ENCODE measurements at regions not wholly inside any gene's neighbourhood (a gene's known extent, or its start where the extent isn't known, plus 50 kb on each side); places are given as distances from the start of the nearest gene placed in this dataset.

GRCh38 chr2:236882074-236882473 lies 203.6 kb upstream of the COPS8 start:
- DNase-seq, result no peak

DNA sequence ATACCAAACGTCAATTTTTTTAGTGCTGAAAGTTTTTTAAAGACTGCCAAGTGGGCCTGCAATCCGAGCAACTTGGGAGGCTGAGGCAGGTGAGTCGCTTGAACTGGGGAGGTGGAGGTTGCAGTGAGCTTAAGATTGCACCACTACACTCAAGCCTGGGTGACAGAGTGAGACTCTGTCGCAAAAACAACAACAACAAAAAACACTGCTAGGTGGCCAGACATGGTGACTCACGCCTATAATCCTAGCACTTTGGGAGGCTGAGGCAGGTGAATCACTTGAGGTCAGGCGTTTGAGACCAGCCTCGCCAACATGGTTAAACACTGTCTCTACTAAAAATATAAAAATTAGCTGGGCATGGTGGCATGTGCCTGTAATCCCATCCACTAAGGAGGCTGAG lies 202.8 kb upstream of the COPS8 start:
- DNase-seq, result no peak

GRCh38 chr2:236883819-236884218 lies 201.9 kb upstream of the COPS8 start:
- DNase-seq, result no peak

GRCh38 chr2:236884569-236885175 lies 201.0 kb upstream of the COPS8 start:
- no peak for DNase-seq

- DNase-seq, result no peak
Observed at GRCh38 chr2:236886456-236886855, 199.2 kb upstream of the COPS8 start.

DNA sequence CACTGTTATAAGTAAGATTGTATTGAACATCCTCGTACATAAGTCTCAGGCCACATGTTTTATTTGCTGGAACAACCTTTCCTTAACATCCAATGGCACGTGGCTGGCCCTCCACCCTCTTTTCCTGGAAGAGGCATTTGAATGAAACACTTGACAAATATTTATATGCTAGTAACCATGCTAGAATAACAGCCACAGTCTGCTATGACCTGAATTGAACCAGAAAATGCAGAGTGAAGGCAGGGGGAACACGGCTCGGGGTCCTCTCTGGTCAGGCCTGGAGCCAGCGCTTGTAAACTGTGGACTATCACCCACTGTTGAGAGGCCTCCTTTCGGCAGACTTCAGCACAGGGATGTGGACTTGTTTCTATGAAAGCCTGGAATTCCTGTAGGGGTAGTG lies 198.2 kb upstream of the COPS8 start:
- no peak for DNase-seq

DNA sequence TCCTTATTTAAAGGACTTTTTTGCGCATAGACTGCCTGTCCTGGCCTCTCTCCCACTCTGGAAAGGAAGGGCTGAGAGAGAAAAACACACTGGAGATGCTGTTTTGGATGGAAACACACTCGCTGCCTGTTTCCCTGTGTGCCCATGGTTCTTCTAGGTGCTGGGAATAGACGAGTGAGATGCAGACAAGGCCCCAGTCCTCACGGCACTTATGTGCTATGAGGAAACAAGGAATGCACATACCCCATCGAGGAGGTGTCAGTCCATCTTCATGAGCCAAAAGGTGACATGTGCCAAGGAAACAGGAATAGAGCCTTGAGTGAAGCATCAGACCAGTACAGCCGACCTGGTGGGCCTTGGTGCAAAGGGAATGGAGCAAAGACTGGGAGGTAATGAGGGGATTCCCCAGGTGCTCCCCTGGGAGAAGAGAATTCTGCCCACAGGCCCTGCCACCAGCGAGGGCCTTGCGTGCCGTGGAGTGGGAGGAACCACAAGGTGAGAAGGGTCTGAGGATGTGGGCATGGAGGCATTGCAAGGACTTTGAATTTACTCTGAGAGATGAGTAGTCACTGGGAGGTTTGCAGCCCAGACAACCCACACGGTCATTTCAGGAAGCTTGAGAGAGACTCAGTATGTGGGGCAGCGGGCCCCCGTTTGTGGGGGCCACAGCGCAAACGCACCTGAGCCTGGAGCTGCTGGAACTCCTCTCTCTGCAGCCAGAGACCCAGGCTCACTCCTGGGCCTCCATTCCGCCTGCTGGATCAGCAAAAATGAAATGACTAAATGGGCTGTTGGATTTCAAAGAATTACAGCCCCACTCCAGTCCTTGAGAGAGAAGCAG lies 197.5 kb upstream of the COPS8 start:
- DNase-seq, result no peak

DNA sequence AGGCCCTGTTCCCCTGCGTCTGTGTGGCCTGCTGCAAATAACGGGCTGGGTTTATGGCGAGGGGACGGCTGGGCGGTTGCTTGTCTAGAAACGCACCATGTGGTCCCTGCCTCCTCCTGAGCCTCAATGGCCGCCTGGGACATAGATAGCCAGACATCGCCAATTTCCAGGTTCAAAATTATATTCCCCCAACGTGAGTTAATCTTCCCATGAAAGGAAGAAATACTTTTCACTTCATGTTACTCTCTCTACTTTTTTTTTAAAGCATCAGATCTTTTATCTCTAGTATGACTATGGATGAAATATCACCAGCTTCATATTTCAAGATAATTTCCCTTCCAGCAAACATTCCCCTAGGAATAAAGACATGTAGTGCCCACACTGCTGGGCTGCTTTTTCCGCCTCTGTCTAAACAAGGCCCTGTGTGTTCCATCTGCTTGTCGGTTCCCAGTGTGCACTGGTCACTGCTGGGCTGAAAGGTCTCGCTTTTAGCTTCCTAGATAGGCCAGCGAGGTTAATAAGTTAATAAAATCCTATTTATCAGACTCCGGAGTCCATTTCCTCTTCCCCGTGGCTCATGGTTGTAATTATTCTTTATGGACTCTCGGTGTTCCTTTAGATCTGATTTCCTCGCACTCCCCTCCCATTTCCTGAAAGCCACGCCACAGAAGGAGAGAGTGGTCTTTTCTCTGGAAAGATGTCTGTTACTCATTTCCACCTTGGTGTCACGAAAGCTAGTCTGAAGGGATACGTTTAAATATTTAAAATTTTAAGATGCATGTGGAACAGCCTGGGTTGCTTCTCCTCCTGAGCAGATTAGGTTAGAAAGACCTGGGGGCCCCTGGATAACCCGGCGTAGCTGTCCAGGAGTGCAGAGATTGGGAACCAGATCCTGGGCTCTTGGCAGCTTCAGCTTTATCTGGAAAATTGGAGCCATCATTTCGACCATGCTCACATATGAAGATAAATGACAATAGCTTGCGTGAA lies 196.6 kb upstream of the COPS8 start:
- no peak for DNase-seq

- DNase-seq, result no peak
Observed at GRCh38 chr2:236889791-236890704, 195.6 kb upstream of the COPS8 start.

DNA sequence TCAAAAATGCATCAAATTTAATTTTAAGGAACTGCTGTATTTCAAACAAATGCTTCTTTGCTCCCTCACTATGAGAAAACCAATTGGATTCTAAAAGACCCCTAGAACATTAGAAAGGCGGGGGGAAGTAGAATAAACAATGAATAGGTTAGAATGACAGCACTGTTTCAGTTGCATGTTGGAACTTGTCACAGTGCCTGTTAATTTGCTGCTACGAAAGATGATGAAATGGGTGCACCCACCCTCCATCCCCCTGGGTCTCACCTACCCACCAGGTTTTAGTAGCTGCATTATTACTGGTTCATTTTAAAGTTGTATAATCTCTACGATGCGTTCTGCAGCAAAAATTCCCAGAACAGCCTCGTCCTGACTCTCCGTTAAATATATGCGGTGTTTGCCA lies 193.0 kb upstream of the COPS8 start:
- no peak for DNase-seq

GRCh38 chr2:236894791-236895190 lies 190.9 kb upstream of the COPS8 start:
- no peak for DNase-seq

GRCh38 chr2:236895497-236895896 lies 190.2 kb upstream of the COPS8 start:
- no peak for DNase-seq

DNA sequence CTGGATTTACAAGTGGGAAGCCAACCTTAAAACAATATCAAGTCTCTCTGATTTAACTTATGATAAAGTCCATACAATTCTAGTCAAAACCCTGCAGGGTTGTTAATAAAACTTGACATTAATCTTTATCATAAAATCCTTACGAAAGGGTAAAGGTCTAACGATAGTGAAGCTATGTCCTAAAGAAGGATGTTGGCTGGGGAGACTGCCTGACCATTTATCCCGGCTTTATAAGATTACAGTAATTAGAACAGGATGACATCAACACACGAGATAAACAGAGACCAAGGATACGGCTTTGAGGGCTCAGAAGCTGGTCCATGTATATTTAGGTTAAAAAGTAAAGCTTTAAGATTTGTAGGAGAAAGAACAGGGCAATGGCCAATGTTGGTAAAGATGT lies 189.0 kb upstream of the COPS8 start:
- no peak for DNase-seq

DNA sequence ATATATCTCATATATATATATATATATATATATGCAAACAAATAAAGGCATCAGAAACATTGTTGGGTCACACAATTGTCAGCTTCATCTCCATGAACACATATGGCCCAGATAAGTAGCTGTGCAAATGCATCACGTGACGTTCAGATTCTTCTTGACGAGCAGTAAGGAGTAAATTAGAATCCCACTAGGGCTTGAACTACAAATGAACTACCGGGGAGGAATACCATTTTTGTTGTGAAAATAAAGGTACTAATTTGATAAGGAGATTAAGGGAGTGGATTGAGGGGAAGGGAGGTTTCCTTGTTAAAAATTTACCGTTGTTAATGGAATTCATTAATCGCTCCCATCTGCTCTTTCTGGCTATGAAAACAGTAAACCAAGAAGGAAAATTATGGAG lies 186.5 kb upstream of the COPS8 start:
- no peak for DNase-seq

DNA sequence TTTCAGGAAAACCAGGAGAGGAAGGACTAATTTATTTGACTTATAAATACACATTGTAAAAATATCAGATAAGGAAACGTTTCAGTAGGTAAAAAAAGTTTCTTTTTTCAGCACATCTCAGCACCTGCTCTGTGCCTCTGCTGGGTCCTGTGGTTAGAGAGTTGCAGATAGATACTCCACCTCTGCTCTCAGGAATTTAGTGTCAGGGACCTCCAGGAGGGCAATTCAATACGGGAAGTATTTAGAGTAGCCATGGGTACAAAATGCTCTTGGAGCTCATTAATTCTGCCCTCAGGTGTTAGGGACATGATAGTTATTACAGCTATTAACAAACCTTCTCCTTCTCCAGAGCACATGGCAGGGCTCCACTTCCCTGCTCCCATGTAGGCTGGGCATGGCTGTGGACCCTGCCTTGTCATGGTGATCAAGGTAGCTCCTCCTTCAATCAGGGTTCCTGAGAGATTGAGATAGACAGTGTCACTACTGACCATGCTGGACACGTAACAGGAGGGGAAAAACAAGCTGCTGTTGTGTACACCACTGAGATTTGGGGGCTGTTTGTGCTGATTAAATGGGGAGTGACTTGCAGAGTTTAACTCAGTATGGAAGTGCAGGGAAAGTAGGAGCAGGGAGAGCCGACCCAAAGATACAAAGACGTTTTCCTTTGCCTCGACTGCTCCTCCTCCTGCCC lies 185.6 kb upstream of the COPS8 start:
- no peak for DNase-seq

GRCh38 chr2:236901956-236902355 lies 183.7 kb upstream of the COPS8 start:
- DNase-seq, result no peak

- no peak for DNase-seq
Observed at GRCh38 chr2:236903978-236904377, 181.7 kb upstream of the COPS8 start.

GRCh38 chr2:236904389-236905263 lies 181.1 kb upstream of the COPS8 start:
- no peak for DNase-seq

- no peak for DNase-seq
Observed at GRCh38 chr2:236905976-236906375, 179.7 kb upstream of the COPS8 start.

- no peak for DNase-seq
Observed at GRCh38 chr2:236908439-236909192, 177.1 kb upstream of the COPS8 start.

Data from stimulated activated CD4-positive, alpha-beta T cell treated with anti-CD3 and anti-CD28 coated beads, Interleukin-15, amount 100 ng/mL, for 24 hours (primary cell).